NCI-H2029 (cell line): ENCODE measurements at regions not wholly inside any gene's neighbourhood (a gene's known extent, or its start where the extent isn't known, plus 50 kb on each side); places are given as distances from the start of the nearest gene placed in this dataset.

Experiments used
- DNase-seq: peaks from one replicate; lab custom pipeline; 2025; lab: John Stamatoyannopoulos, UW

GRCh38 chrX:39984191-39984956, 113.4 kb downstream of the BCOR start:
- DNase-seq, result no peak

- DNase-seq, result no peak
Observed at GRCh38 chrX:39985071-39985470, 112.7 kb downstream of the BCOR start.

- DNase-seq, result no peak
Observed at GRCh38 chrX:39985551-39985950, 112.2 kb downstream of the BCOR start.

GRCh38 chrX:39988496-39988895, 109.3 kb downstream of the BCOR start:
- DNase-seq, result no peak

- no peak for DNase-seq
Observed at GRCh38 chrX:39990388-39990787, 107.4 kb downstream of the BCOR start.

GRCh38 chrX:39992300-39992699, 105.5 kb downstream of the BCOR start:
- DNase-seq, result no peak

GRCh38 chrX:39995457-39995856, 102.3 kb downstream of the BCOR start:
- DNase-seq, result no peak

GRCh38 chrX:39996536-39996935, 101.2 kb downstream of the BCOR start:
- no peak for DNase-seq

GRCh38 chrX:39998636-39999406, 98.9 kb downstream of the BCOR start:
- no peak for DNase-seq
